T1000 (cell line): ENCODE measurements at regions not wholly inside any gene's neighbourhood (a gene's known extent, or its start where the extent isn't known, plus 50 kb on each side); places are given as distances from the start of the nearest gene placed in this dataset.

Experiments used
- DNase-seq: peaks from one replicate; lab custom pipeline; 2025; ENCODE audit warnings: mixed read lengths; lab: John Stamatoyannopoulos, UW

GRCh38 chr13:31441800-31442510, 242.2 kb downstream of the B3GLCT start:
- no peak for DNase-seq

GRCh38 chr13:31442571-31442970, 242.8 kb downstream of the B3GLCT start:
- DNase-seq: no peak

- no peak for DNase-seq
Observed at GRCh38 chr13:31444266-31444856, 244.6 kb downstream of the B3GLCT start.

GRCh38 chr13:31452525-31452924, 252.8 kb downstream of the B3GLCT start:
- no peak for DNase-seq

GRCh38 chr13:31455581-31455980, 255.8 kb downstream of the B3GLCT start:
- DNase-seq: no peak

- no peak for DNase-seq
Observed at GRCh38 chr13:31456056-31456455, 256.3 kb downstream of the B3GLCT start.

- DNase-seq: no peak
Observed at GRCh38 chr13:31460061-31460460, 260.3 kb downstream of the B3GLCT start.

GRCh38 chr13:31461923-31462322, 262.1 kb downstream of the B3GLCT start:
- DNase-seq: no peak

- DNase-seq: no peak
Observed at GRCh38 chr13:31462766-31463165, 263.0 kb downstream of the B3GLCT start.

- DNase-seq: no peak
Observed at GRCh38 chr13:31468114-31468902, 268.5 kb downstream of the B3GLCT start.

GRCh38 chr13:31469377-31469776, 269.6 kb downstream of the B3GLCT start:
- no peak for DNase-seq

GRCh38 chr13:31476266-31476665, 263.1 kb upstream of the RXFP2 start:
- no peak for DNase-seq

- no peak for DNase-seq
Observed at GRCh38 chr13:31476753-31477152, 262.6 kb upstream of the RXFP2 start.

GRCh38 chr13:31477961-31478360, 261.4 kb upstream of the RXFP2 start:
- no peak for DNase-seq

- DNase-seq: no peak
Observed at GRCh38 chr13:31485183-31485582, 254.1 kb upstream of the RXFP2 start.

GRCh38 chr13:31485651-31486051, 253.7 kb upstream of the RXFP2 start:
- no peak for DNase-seq

GRCh38 chr13:31495336-31495735, 244.0 kb upstream of the RXFP2 start:
- DNase-seq: no peak

- DNase-seq: no peak
Observed at GRCh38 chr13:31499274-31499673, 240.1 kb upstream of the RXFP2 start.

- no peak for DNase-seq
Observed at GRCh38 chr13:31503626-31504025, 235.7 kb upstream of the RXFP2 start.

GRCh38 chr13:31504918-31505317, 234.4 kb upstream of the RXFP2 start:
- no peak for DNase-seq

- DNase-seq: no peak
Observed at GRCh38 chr13:31512331-31512730, 227.0 kb upstream of the RXFP2 start.

- DNase-seq: no peak
Observed at GRCh38 chr13:31514932-31515331, 224.4 kb upstream of the RXFP2 start.

- DNase-seq: no peak
Observed at GRCh38 chr13:31515427-31515826, 223.9 kb upstream of the RXFP2 start.
